ENCODE measurements at regions not wholly inside any gene's neighbourhood (a gene's known extent, or its start where the extent isn't known, plus 50 kb on each side); places are given as distances from the start of the nearest gene placed in this dataset.

- TF ChIP-seq CTCF (IDR thresholded peaks at IDR 0.05): no peak
- TF ChIP-seq EZH2 (IDR thresholded peaks at IDR 0.05): no peak
These were observed 68.0 kb upstream of the CYYR1 start for GRCh38 chr21:26641062-26641461.
